ENCODE measurements at regions not wholly inside any gene's neighbourhood (a gene's known extent, or its start where the extent isn't known, plus 50 kb on each side); places are given as distances from the start of the nearest gene placed in this dataset.
"Not testable (repeated sequence)": the region's sequence is repeated elsewhere in the genome, so short reads cannot be mapped to it uniquely, and the experiment has no call there.

DNA sequence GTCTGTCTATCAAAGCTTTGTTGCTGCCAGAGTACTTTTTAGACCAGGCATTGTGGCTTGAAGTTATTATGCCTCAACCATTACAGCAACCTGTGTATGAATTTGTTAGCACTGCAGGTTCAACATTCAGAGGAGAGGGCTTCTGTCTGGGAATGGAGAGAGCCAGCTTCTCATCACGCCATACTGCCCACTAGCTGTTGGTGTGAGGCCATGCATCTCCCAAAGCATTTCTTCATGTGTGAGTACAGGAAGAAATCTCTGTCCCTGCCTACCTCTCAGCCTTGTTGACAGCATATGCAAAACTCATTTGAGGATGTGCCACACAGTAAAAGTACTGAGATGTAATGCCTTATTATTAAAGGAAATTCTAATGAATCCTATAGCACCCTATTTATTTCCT is 76.9 kb upstream of the PPARGC1A start:
- ATAC-seq: no peak
- Histone ChIP-seq H3K27me3 (no peaks in the 10 kb centered on the region), H3K9me3 (no peaks in the 10 kb centered on the region), H3K27ac (no peak overlapping the region), H3K4me3 (no peak overlapping the region), H3K36me3 (no peaks in the 10 kb centered on the region), H3K4me1 (peaks cover 0 to under 1% (median 0%) of the 10 kb centered on the region in 9 donors)
- DNase-seq: no peak
- TF ChIP-seq, protein P1, sequence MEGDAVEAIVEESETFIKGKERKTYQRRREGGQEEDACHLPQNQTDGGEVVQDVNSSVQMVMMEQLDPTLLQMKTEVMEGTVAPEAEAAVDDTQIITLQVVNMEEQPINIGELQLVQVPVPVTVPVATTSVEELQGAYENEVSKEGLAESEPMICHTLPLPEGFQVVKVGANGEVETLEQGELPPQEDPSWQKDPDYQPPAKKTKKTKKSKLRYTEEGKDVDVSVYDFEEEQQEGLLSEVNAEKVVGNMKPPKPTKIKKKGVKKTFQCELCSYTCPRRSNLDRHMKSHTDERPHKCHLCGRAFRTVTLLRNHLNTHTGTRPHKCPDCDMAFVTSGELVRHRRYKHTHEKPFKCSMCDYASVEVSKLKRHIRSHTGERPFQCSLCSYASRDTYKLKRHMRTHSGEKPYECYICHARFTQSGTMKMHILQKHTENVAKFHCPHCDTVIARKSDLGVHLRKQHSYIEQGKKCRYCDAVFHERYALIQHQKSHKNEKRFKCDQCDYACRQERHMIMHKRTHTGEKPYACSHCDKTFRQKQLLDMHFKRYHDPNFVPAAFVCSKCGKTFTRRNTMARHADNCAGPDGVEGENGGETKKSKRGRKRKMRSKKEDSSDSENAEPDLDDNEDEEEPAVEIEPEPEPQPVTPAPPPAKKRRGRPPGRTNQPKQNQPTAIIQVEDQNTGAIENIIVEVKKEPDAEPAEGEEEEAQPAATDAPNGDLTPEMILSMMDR (IDR thresholded peaks at IDR 0.05): peak in 6 of 9 donors; percentile 18 to 30 (median 20)
- WGBS, 2 donors: 84 to 88% methylated on average over 1 of the region's 1 CpG
- intact Hi-C loops (cut with DNase I): loop anchor here in 1 of 10 donors (10.0 kb wide), 1 partner anchor 58 kb away; no protein-coding TSS in a partner anchor

DNA sequence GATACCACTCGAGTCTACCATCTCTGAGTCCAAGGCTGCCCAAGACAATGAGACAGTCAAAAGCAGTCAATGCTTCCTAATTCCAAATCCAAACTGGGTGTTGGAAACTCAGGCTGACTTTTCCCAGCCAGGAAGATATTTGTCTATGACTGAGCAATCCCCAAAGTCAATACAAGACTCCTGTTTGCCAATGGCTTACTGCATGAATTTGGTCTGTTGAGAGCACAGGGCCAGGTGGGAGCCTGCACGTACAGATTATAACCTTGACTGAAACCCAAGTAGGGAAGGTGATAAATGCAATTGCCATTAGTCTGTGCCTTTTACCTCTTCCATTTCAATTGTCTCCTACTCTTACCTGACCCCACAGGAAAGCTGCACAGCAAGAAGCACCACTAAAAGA is 72.6 kb upstream of the PPARGC1A start:
- H3K4me1 ChIP-seq: peaks cover 0 to 5% (median 0%) of the 10 kb centered on the region in 9 donors
- H3K9me3 ChIP-seq: no peaks in the 10 kb centered on the region
- H3K36me3 ChIP-seq: no peaks in the 10 kb centered on the region
- ATAC-seq (no peak), DNase-seq (no peak)
- 81 to 87% methylated on average over 2 of the region's 2 CpGs for WGBS, 2 donors
- no peak overlapping the region for H3K4me3 ChIP-seq
- TF ChIP-seq, protein P1 (IDR thresholded peaks at IDR 0.05): no peak
- no peaks in the 10 kb centered on the region for H3K27me3 ChIP-seq
- intact Hi-C loops (cut with DNase I): loop anchor here in 1 of 10 donors (10.0 kb wide), 1 partner anchor 62 kb away; no protein-coding TSS in a partner anchor
- no peak overlapping the region for H3K27ac ChIP-seq

DNA sequence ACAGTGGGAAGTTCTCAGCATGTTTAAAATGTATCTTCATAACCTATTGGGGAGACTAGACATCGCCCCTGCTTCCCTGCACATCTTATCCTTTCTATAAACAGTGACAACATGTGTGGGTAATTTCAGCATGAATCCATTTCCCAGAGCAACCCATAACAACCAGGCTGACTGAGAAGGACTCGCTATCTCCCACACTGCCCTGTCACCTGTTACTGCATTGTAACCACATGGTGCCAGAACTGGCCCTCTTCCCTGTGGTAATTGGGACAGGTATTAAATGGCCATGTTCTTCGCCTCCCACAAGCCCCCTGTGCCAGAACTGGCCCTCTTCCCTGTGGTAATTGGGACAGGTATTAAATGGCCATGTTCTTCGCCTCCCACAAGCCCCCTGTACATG is 71.5 kb upstream of the PPARGC1A start:
- not testable (repeated sequence) for H3K27ac ChIP-seq, H3K9me3 ChIP-seq, H3K4me1 ChIP-seq, ATAC-seq, H3K4me3 ChIP-seq, H3K36me3 ChIP-seq, DNase-seq, H3K27me3 ChIP-seq
- intact Hi-C loops (cut with DNase I): loop anchor here in 1 of 10 donors (10.0 kb wide), 1 partner anchor 63 kb away; no protein-coding TSS in a partner anchor
- WGBS, 2 donors: 91 to 95% methylated on average over 4 of the region's 4 CpGs

GRCh38 chr4:23959396-23960148 is 69.7 kb upstream of the PPARGC1A start:
- DNase-seq (no peak), ATAC-seq (no peak)
- no peaks in the 10 kb centered on the region for H3K27me3 ChIP-seq
- H3K4me3 ChIP-seq: no peak overlapping the region
- intact Hi-C loops (cut with DNase I): loop anchor here in 1 of 10 donors (10.0 kb wide), 1 partner anchor 65 kb away; no protein-coding TSS in a partner anchor
- H3K27ac ChIP-seq: no peak overlapping the region
- TF ChIP-seq, protein P1 (IDR thresholded peaks at IDR 0.05): no peak
- H3K9me3 ChIP-seq: no peaks in the 10 kb centered on the region
- H3K36me3 ChIP-seq: no peaks in the 10 kb centered on the region
- 53 to 58% methylated on average over 5 of the region's 5 CpGs for WGBS, 2 donors
- H3K4me1 ChIP-seq: peaks cover 0 to 5% (median 0%) of the 10 kb centered on the region in 9 donors

DNA sequence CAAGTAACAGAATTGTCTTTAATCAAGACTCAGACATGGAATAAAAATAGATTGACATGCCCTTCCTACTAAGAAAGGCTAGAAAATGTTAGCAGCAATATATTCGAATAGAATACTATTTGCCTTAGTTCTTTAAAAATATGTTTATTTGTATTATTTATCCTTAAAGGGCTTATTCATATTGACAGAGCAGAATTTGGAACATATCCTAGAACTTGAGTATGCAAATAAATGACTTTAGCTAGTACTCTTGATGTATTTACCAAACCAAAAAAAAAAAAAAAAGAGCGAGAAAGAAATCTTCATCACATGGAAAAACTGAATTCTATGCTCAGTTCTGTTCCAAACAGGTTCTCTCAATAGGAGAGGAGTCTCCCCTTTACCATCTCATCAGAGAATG is 68.9 kb upstream of the PPARGC1A start:
- intact Hi-C loops (cut with DNase I): no loop called here
- Histone ChIP-seq H3K4me3 (no peak overlapping the region), H3K36me3 (no peaks in the 10 kb centered on the region), H3K9me3 (no peaks in the 10 kb centered on the region), H3K27me3 (no peaks in the 10 kb centered on the region), H3K27ac (no peak overlapping the region), H3K4me1 (peaks cover 0 to 5% (median 0%) of the 10 kb centered on the region in 9 donors)
- DNase-seq (no peak), ATAC-seq (no peak)
- WGBS, 2 donors: 81 to 82% methylated on average over 2 of the region's 2 CpGs
- TF ChIP-seq, protein P1 (IDR thresholded peaks at IDR 0.05): no peak
